ENCODE measurements at regions not wholly inside any gene's neighbourhood (a gene's known extent, or its start where the extent isn't known, plus 50 kb on each side); places are given as distances from the start of the nearest gene placed in this dataset.
A peak's percentile ranks its signal among the peaks of the same experiment; 100 is the strongest.
"Not testable (repeated sequence)": the region's sequence is repeated elsewhere in the genome, so short reads cannot be mapped to it uniquely, and the experiment has no call there.

DNA sequence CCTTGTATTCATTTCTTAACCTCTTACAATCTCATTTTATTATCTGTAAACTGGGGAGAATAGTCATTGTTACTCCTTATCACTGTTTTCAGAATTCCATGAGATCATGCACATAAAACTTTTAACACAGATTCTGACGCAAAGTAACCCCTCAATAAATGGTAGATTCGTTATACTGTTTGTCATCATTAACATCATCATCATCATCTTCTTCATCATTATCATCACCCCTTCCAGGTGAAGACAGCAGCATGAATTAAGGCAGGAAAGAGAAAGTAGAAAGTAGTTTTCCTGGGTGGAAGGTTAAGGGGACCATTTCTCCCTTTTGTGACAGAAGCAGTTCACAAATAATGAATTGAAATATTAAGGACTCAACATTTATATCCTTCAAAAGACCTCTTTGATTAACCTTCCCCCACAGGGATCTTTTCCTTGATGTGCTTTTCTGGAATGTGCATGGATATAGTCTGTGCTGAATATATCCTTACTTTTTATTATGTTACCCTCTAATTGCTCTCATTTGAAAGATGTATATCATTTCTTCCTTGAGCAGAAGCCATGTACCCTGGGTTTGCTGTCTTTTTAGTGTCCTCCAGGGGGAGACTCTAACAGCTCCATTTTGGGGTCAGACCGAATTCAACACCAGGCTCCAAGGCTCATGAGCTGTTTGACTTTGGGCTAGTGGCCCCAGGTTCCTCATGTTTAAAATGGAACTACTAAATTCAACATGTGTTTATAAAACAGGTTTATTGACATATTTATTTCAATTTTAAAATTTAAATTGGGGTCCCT lies 1029.9 kb upstream of the WWC1 start:
- DNase-seq, result no peak

DNA sequence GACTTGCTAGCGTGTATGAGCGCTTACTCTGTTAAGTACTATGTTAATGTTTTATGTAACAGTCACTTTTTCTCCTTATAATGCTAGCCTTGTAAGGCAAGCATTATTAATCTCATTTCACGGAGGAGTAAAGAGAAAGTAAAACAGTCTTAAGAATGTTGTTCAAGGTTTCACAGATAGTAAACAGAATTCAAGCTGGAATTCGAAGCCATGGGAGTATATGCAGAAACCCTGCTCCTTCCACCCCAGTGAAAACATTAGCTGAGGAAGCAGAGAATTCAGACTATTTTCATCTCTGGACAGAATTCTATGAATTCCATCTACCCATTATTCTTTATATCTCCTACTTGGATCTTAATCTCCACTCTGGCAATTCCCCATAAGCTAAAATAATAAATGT lies 1028.3 kb upstream of the WWC1 start:
- DNase-seq, result no peak

GRCh38 chr5:167264348-167264747 lies 1027.1 kb upstream of the WWC1 start:
- no peak for DNase-seq

- DNase-seq, result no peak
Measured at GRCh38 chr5:167268337-167268736, 1023.1 kb upstream of the WWC1 start.

DNA sequence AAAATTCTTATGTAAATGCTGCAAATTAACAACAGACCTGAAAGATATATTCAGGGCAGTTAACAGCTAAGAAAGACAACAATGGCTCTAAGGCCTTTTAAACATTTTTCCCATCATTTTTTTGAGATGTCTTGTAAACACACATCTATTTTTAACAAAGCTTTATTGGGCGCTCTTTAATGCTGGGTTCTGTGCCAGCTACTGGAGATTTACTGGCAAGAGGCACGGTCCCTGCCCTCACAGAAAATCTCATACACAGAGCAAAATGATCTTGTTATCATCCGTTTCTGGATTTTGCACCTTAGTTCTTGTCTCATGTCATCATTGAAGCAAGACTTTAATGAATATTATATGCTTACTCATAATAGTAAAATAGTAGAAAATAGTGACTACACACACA lies 1022.3 kb upstream of the WWC1 start:
- DNase-seq, result no peak

- no peak for DNase-seq
Measured at GRCh38 chr5:167271081-167271480, 1020.4 kb upstream of the WWC1 start.

DNA sequence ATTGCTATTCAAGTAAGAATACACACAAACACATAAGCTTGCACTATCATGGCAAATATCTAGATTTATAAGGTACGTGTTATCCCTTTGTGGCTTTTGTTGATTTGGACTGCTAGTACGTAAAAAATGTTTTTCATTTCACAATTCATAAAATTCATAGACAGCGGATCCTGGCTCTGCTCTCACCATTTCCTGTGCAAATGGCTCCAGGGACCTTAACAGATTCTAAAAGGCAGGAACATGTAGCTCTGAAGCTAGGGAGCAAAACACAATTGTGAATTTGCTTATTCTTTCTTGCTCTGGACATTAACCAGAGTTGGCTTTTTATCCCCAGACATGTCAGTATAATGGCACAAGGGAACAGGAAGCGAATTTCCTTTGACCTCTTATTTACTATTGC lies 1019.9 kb upstream of the WWC1 start:
- DNase-seq, result peak in 2 of 3 donors; percentile 28 to 75

DNA sequence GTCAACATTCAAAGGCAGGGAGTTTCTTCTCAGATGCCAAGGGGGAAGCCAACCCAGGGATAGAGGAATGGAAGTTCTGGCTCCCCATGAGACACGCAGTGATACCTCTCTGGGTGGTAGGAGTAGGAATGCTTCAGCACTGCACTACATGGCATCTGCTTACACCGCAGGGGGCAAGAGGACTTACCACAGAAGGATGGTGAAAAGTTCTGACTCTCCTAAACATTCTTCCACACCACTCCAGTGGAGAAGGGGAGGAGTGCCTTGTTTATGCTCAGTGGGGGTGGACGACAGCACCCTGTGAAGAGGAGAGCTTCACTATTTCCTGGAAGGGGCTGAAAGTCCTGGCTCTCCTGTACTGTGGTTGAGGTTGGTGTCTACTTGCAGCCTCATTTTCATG lies 1011.3 kb upstream of the WWC1 start:
- DNase-seq, result no peak

GRCh38 chr5:167281925-167282324 lies 1009.5 kb upstream of the WWC1 start:
- no peak for DNase-seq

DNA sequence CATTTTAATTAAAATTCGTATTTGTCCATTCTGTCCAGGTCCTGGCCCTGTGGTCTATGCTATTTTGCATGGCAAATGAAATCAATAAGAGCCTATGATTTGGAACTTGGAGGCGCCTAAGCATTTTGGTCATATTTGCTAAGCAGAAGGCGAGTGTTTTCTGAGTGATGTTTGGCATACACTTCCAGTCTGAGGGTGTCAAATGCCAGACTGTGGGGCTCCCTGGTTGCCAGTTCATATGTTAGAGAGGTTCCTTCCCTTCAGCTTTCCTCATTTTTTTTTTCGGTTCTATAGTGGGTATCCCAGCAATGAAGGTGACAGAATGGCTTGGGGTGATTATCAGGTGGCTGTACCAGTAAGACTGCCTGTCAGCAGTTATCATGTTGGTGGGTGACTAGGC lies 1007.8 kb upstream of the WWC1 start:
- no peak for DNase-seq

- no peak for DNase-seq
Measured at GRCh38 chr5:167284222-167284890, 1007.1 kb upstream of the WWC1 start.

GRCh38 chr5:167285591-167285990 lies 1005.9 kb upstream of the WWC1 start:
- DNase-seq, result no peak

- DNase-seq, result no peak
Measured at GRCh38 chr5:167286891-167287290, 1004.6 kb upstream of the WWC1 start.

- no peak for DNase-seq
Measured at GRCh38 chr5:167290478-167290877, 1001.0 kb upstream of the WWC1 start.

- DNase-seq, result peak in 2 of 3 donors; percentile 37 to 77
Measured at GRCh38 chr5:167294882-167295680, 996.4 kb upstream of the WWC1 start.

DNA sequence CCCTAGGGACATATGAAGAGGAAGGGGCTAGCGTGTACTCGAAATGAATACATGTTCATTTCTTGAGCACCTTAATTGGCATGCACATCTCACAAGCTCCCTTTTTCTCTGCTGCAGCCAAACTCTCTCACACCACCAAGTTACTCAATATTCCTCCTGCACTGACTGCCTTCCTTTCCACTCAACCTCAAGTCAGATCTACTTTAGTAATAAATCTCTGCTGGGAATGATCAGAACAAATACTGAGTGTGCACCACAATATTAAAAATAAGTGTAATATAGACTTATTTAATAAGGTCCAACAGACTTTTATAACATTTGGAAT lies 995.8 kb upstream of the WWC1 start:
- no peak for DNase-seq

- DNase-seq, result no peak
Measured at GRCh38 chr5:167296066-167296465, 995.4 kb upstream of the WWC1 start.

DNA sequence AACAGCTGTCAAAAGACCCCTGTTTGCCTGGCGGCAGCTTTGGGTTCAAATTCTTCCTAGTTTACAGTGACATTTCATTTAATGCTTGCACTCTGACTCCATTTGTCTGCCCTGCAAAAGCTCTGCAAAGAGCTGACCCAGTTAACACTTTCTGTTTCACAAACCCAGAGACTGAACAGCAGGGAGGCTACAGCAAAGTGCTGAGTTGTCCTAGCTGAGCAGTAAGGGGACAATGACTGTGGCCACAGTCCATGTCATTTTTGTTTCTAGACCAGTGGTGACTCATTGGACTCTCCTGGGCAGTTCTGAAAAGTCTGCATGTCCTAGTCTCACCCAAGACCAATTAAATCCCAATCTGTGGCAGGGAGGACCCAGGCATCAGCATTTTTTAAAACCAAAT lies 994.8 kb upstream of the WWC1 start:
- no peak for DNase-seq

GRCh38 chr5:167299861-167300260 lies 991.6 kb upstream of the WWC1 start:
- DNase-seq, result not testable (repeated sequence)

- DNase-seq, result no peak
Measured at GRCh38 chr5:167303582-167303981, 987.9 kb upstream of the WWC1 start.

DNA sequence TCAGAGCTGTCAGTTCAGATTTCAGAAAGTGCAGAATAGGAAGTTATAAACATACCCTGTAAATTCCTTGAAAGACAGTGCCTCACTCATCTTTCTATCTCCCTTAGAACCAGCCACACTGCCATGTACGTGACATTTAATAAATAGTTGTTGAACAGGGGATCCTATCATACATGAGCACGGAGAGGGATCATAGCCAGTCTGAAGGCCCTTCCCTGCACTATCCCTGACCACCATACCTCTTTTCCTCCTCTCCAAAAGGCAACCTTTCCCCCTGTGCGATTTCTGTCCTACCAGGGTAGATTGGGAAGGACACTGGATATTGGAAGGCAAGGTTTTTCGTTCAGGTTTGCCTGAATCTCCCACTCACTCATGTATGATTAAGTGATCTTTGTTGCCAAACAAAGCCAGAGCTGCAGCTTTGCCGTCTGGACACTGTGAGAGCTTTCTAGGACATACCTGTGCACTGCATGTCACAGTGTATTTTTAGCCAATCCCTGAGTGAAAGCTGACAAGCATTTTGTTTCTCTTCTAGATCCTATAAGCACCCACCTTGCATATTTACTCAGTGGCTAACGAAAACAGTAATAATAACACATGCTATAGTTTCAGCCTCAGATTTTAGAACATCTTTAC lies 986.5 kb upstream of the WWC1 start:
- no peak for DNase-seq

GRCh38 chr5:167305591-167306213 lies 985.7 kb upstream of the WWC1 start:
- DNase-seq, result no peak

Measured in muscle of back (tissue), 3 donors.